ENCODE measurements at regions not wholly inside any gene's neighbourhood (a gene's known extent, or its start where the extent isn't known, plus 50 kb on each side); places are given as distances from the start of the nearest gene placed in this dataset.

- Histone ChIP-seq H3K4me3 (ENCODE audit: low read depth in 1 of 3, low read length in 3 of 3) (no peak overlapping the region), H3K9ac (ENCODE audit: low read depth in 1 of 2, low read length in 2 of 2) (no peak overlapping the region), H3K27me3 (ENCODE audit: control insufficient read depth in 4 of 4, insufficient read depth in 4 of 4, low read length in 3 of 4) (no peaks in the 10 kb centered on the region), H3K4me1 (ENCODE audit: control insufficient read depth in 4 of 4, insufficient read depth in 4 of 4, low read length in 3 of 4) (no peaks in the 10 kb centered on the region), H3K36me3 (ENCODE audit: control insufficient read depth in 4 of 4, insufficient read depth in 3 of 4, low read depth in 1 of 4, low read length in 3 of 4) (no peaks in the 10 kb centered on the region), H3K9me3 (ENCODE audit: control insufficient read depth in 4 of 4, low read length in 3 of 4) (no peaks in the 10 kb centered on the region), H3K27ac (ENCODE audit: low read depth in 1 of 2, low read length in 2 of 2) (no peak overlapping the region)
- 58% methylated on average over 9 of the region's 9 CpGs for WGBS
- TF ChIP-seq FOXA1 (IDR thresholded peaks at IDR 0.05) (no peak), HNF4G (IDR thresholded peaks at IDR 0.05) (no peak), RAD21 (IDR thresholded peaks at IDR 0.05) (no peak), ZBTB33 (IDR thresholded peaks at IDR 0.05) (no peak), EGR1 (IDR thresholded peaks at IDR 0.05; ENCODE audit: low read depth in 2 of 2) (no peak), NR2F2 (IDR thresholded peaks at IDR 0.05) (no peak), YY1 (IDR thresholded peaks at IDR 0.05) (no peak), HNF4A (conservative IDR thresholded peaks at IDR 0.05) (no peak), GABPA (IDR thresholded peaks at IDR 0.05 in 1 of 2, conservative IDR thresholded peaks at IDR 0.05 in 1 of 2) (no peak), TAF1 (conservative IDR thresholded peaks at IDR 0.05) (no peak), JUND (IDR thresholded peaks at IDR 0.05) (no peak)
- no peak for DNase-seq (ENCODE audit: low spot score)
Measured at GRCh38 chr1:116826818-116827606, 72.8 kb downstream of the CD2 start.

- Histone ChIP-seq H3K4me1 (ENCODE audit: control insufficient read depth in 4 of 4, insufficient read depth in 4 of 4, low read length in 3 of 4) (no peaks in the 10 kb centered on the region), H3K27me3 (ENCODE audit: control insufficient read depth in 4 of 4, insufficient read depth in 4 of 4, low read length in 3 of 4) (no peaks in the 10 kb centered on the region), H3K4me3 (ENCODE audit: low read depth in 1 of 3, low read length in 3 of 3) (no peak overlapping the region), H3K27ac (ENCODE audit: low read depth in 1 of 2, low read length in 2 of 2) (no peak overlapping the region), H3K36me3 (ENCODE audit: control insufficient read depth in 4 of 4, insufficient read depth in 3 of 4, low read depth in 1 of 4, low read length in 3 of 4) (no peaks in the 10 kb centered on the region), H3K9ac (ENCODE audit: low read depth in 1 of 2, low read length in 2 of 2) (no peak overlapping the region), H3K9me3 (ENCODE audit: control insufficient read depth in 4 of 4, low read length in 3 of 4) (no peaks in the 10 kb centered on the region)
- DNase-seq (ENCODE audit: low spot score): no peak
- no peak for TF ChIP-seq TAF1 (conservative IDR thresholded peaks at IDR 0.05)
- no peak for TF ChIP-seq MAX (IDR thresholded peaks at IDR 0.05)
- TF ChIP-seq NR2F2 (IDR thresholded peaks at IDR 0.05): no peak
- TF ChIP-seq ZBTB33 (IDR thresholded peaks at IDR 0.05): no peak
- no peak for TF ChIP-seq REST (IDR thresholded peaks at IDR 0.05)
- 86% methylated on average over 2 of the region's 2 CpGs for WGBS
Measured at GRCh38 chr1:116827607-116828105, 73.4 kb downstream of the CD2 start.
